H1 (cell line): ENCODE measurements at regions not wholly inside any gene's neighbourhood (a gene's known extent, or its start where the extent isn't known, plus 50 kb on each side); places are given as distances from the start of the nearest gene placed in this dataset.

ENCODE experiments used
- CTCF ChIA-PET: fragments of 300-600 bp; sonication (Branson Sonifier 250); formaldehyde crosslinking; loops from one replicate; lab custom pipeline; 2021; ENCODE audit not compliant: partially characterized antibody; lab: Charles Lee
- POLR2A ChIA-PET: fragments of 300-600 bp; sonication (Branson Sonifier 250); formaldehyde crosslinking; loops from one replicate; lab custom pipeline; 2021; ENCODE audit warnings: inconsistent platforms; ENCODE audit not compliant: partially characterized antibody; lab: Charles Lee
- DNase-seq, 2 experiments: peaks; one replicate each; pipeline versions ENCODE4 v3.0.0 to v3.0.0-alpha.2; 2010 to 2022; ENCODE audit warnings: low spot score in 2 of 2, low read depth in 1 of 2, mixed read lengths in 1 of 2
- FAIRE-seq: peaks from 2 replicates; lab custom pipeline; 2011; peaks lifted over from hg19 to GRCh38; lab: Jason Lieb, UNC
- H2AFZ ChIP-seq: 2 replicates; pipeline ENCODE4 v1.8.1; 2012; ENCODE audit warnings: low read length, inconsistent platforms
- H2AK5ac ChIP-seq: 2 replicates; pipeline ENCODE4 v1.6.1; 2013; ENCODE audit warnings: low read depth, low read length
- H2BK120ac ChIP-seq: replicated peaks from 2 replicates; pipeline ENCODE3; 2013; ENCODE audit warnings: low read depth, low read length, inconsistent platforms
- H2BK12ac ChIP-seq: 2 replicates; pipeline ENCODE4 v1.6.1; 2013; ENCODE audit warnings: low read depth, low read length
- H2BK15ac ChIP-seq: 2 replicates; pipeline ENCODE4 v1.6.1; 2013; ENCODE audit warnings: low read length
- H2BK20ac ChIP-seq: 2 replicates; pipeline ENCODE4 v1.6.1; 2013; ENCODE audit warnings: low read length
- H2BK5ac ChIP-seq: 2 replicates; pipeline ENCODE4 v1.6.1; 2013; ENCODE audit warnings: low read depth, low read length
- H3K14ac ChIP-seq: 2 replicates; pipeline ENCODE4 v1.6.1; 2013; ENCODE audit warnings: inconsistent platforms; ENCODE audit not compliant: insufficient read length
- H3K18ac ChIP-seq: 2 replicates; pipeline ENCODE4 v1.6.1; 2013; ENCODE audit warnings: low read length; ENCODE audit errors: extremely low read depth
- H3K23ac ChIP-seq: 2 replicates; pipeline ENCODE4 v1.6.1; 2013; ENCODE audit warnings: inconsistent platforms; ENCODE audit not compliant: insufficient read length
- H3K23me2 ChIP-seq: 2 replicates; pipeline ENCODE4 v1.6.1; 2013; ENCODE audit warnings: low read depth, low read length
- H3K27ac ChIP-seq: 2 replicates; pipeline ENCODE4 v1.6.1; 2011; ENCODE audit warnings: low read depth, low read length, inconsistent platforms
- H3K27me3 ChIP-seq, 4 experiments: replicated peaks in 1 of 4; 1 replicate in 1 of 4; 2 replicates in 3 of 4; pipeline versions ENCODE4 v1.6.1 to v1.8.1; 2011 to 2013; ENCODE audit warnings: low read length in 3 of 4, mild to moderate bottlenecking in 3 of 4, inconsistent platforms in 2 of 4, mixed read lengths in 2 of 4, moderate library complexity in 1 of 4; ENCODE audit not compliant: control insufficient read depth in 3 of 4, insufficient read depth in 3 of 4; ENCODE audit errors: extremely low read depth in 1 of 4
- H3K36me3 ChIP-seq, 4 experiments: 2 replicates each; pipeline versions ENCODE4 v1.6.1 to v1.8.1; 2011 to 2013; ENCODE audit warnings: mild to moderate bottlenecking in 4 of 4, low read length in 3 of 4, moderate library complexity in 2 of 4, control low read depth in 1 of 4, inconsistent platforms in 1 of 4; ENCODE audit not compliant: insufficient read depth in 4 of 4, control insufficient read depth in 2 of 4
- H3K4ac ChIP-seq: replicated peaks from 2 replicates; pipeline ENCODE3; 2013; ENCODE audit warnings: low read length, low read depth, mixed read lengths, inconsistent platforms; ENCODE audit not compliant: insufficient read length
- H3K4me1 ChIP-seq, 4 experiments: replicated peaks in 1 of 4; 1 replicate in 1 of 4; 2 replicates in 3 of 4; pipeline versions ENCODE4 v1.6.1 to v1.8.1; 2011 to 2013; ENCODE audit warnings: low read length in 3 of 4, inconsistent platforms in 2 of 4, mixed read lengths in 1 of 4; ENCODE audit not compliant: insufficient read depth in 4 of 4, control insufficient read depth in 3 of 4
- H3K4me2 ChIP-seq, 2 experiments: 2 replicates each; pipeline versions ENCODE4 v1.6.1 to v1.8.1; 2011 to 2013; ENCODE audit warnings: low read depth in 2 of 2, low read length in 2 of 2, control low read depth in 1 of 2, inconsistent platforms in 1 of 2, mild to moderate bottlenecking in 1 of 2; ENCODE audit not compliant: insufficient read depth in 1 of 2
- H3K4me3 ChIP-seq, 4 experiments: fragments of 200-600, 300-600 bp in 1 of 4; sonication (generic), shearing (Covaris generic), sonication (Bioruptor Twin) in 1 of 4; 2 replicates each; pipeline versions ENCODE4 v1.5.1 to v1.8.1; 2011 to 2016; ENCODE audit warnings: low read length in 4 of 4, low read depth in 3 of 4, control low read depth in 2 of 4, inconsistent platforms in 2 of 4, mild to moderate bottlenecking in 2 of 4, mixed read lengths in 1 of 4, moderate library complexity in 1 of 4; ENCODE audit not compliant: insufficient read depth in 2 of 4; ENCODE audit errors: extremely low read depth in 1 of 4
- H3K56ac ChIP-seq: replicated peaks from 2 replicates; pipeline ENCODE3; 2013; ENCODE audit warnings: low read depth, mild to moderate bottlenecking, mixed read lengths, low read length, inconsistent platforms; ENCODE audit not compliant: insufficient read length
- H3K79me1 ChIP-seq: 2 replicates; pipeline ENCODE4 v1.6.1; 2013; ENCODE audit warnings: low read depth, low read length, control low read depth
- H3K79me2 ChIP-seq, 2 experiments: 2 replicates each; pipeline versions ENCODE4 v1.6.1 to v1.8.1; 2012 to 2013; ENCODE audit warnings: low read length in 2 of 2, mild to moderate bottlenecking in 2 of 2, inconsistent platforms in 1 of 2; ENCODE audit not compliant: insufficient read depth in 2 of 2, control insufficient read depth in 1 of 2
- H3K9ac ChIP-seq, 4 experiments: replicated peaks in 1 of 4; 1 replicate in 1 of 4; 2 replicates in 3 of 4; pipeline versions ENCODE4 v1.6.1 to v1.8.1; 2011 to 2013; ENCODE audit warnings: low read depth in 3 of 4, low read length in 3 of 4, control low read depth in 2 of 4, mild to moderate bottlenecking in 2 of 4, moderate library complexity in 2 of 4, inconsistent platforms in 1 of 4; ENCODE audit errors: extremely low read depth in 1 of 4
- H3K9me3 ChIP-seq, 2 experiments: 2 replicates each; pipeline versions ENCODE4 v1.6.1 to v1.8.1; 2012 to 2013; ENCODE audit warnings: mild to moderate bottlenecking in 2 of 2, moderate library complexity in 2 of 2, control low read depth in 1 of 2, inconsistent platforms in 1 of 2, low read depth in 1 of 2, low read length in 1 of 2, mixed read lengths in 1 of 2; ENCODE audit not compliant: insufficient read depth in 2 of 2
- H4K20me1 ChIP-seq, 2 experiments: replicated peaks in 1 of 2; 2 replicates each; pipeline versions ENCODE3 to v1.8.1; 2011 to 2013; ENCODE audit warnings: inconsistent platforms in 2 of 2, low read length in 2 of 2, mild to moderate bottlenecking in 1 of 2; ENCODE audit not compliant: insufficient read depth in 2 of 2, control insufficient read depth in 1 of 2
- H4K5ac ChIP-seq: 2 replicates; pipeline ENCODE4 v1.6.1; 2013; ENCODE audit warnings: low read length, low read depth, mixed read lengths, inconsistent platforms; ENCODE audit not compliant: insufficient read length
- H4K8ac ChIP-seq: 2 replicates; pipeline ENCODE4 v1.8.0; 2013; ENCODE audit warnings: mild to moderate bottlenecking, moderate library complexity, low read length, inconsistent platforms; ENCODE audit not compliant: insufficient read depth; ENCODE audit errors: extremely low read depth
- H4K91ac ChIP-seq: replicated peaks from 2 replicates; pipeline ENCODE3; 2013; ENCODE audit warnings: low read length, mixed read lengths, inconsistent platforms; ENCODE audit not compliant: insufficient read length
- WGBS, 2 experiments: shearing (Covaris generic) in 1 of 2; methylation state at CpG; one replicate each; pipeline versions ENCODE4 v1.1.6 to v1.1.7; 2013 to 2015; ENCODE audit warnings: low lambda C conversion rate in 2 of 2, mixed read lengths in 2 of 2, inconsistent platforms in 1 of 2, low coverage in 1 of 2, missing lambda C conversion rate in 1 of 2; ENCODE audit not compliant: insufficient replicate concordance in 2 of 2, insufficient coverage in 1 of 2, insufficient read length in 1 of 2; ENCODE audit errors: extremely low coverage in 1 of 2, missing lambda C conversion rate in 1 of 2; 5-methylcytosine and 5-hydroxymethylcytosine counted together

DNA sequence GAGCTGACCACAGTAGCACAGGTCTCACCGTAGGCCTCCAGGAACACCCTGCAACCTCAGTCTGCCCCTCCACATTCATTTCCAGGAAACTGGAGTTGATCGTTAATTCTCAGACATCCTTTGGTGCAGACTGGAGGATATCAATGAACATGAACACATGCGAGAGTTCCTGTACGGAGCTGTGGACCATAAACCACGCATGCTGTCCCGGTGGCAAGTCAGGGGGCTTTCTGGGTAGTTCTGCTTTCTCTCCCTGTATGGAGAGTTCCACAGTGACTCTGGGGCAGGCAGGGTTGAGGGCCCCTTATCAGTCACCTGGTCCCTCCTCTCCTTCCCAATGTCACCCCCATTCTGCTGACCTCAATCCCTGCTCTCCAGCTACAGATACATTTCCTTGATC, 55.5 kb upstream of the URI1 start:
- H2AFZ ChIP-seq: 0 out of 2 replicates have a peak overlapping the region, but pooled peaks have one; percentile 1
- H3K27ac ChIP-seq: no peak overlapping the region
- H3K18ac ChIP-seq: no peak overlapping the region
- H3K14ac ChIP-seq: no peak overlapping the region
- no peak overlapping the region for H3K23ac ChIP-seq
- no peak overlapping the region for H2BK5ac ChIP-seq
- 94% methylated on average over 6 of the region's 6 CpGs; no CpG with 5 or more reads in 1 of the 2 experiments for WGBS, 2 experiments
- H2BK12ac ChIP-seq: no peak overlapping the region
- no peak overlapping the region for H3K4ac ChIP-seq
- no peak overlapping the region for H3K9ac ChIP-seq
- no peak overlapping the region for H2AK5ac ChIP-seq
- H3K23me2 ChIP-seq: peaks cover 5% of the 10 kb centered on the region; the same call in 1 of the 2 replicates
- no peak for FAIRE-seq
- H4K20me1 ChIP-seq: no peaks in the 10 kb centered on the region
- no peak overlapping the region for H2BK15ac ChIP-seq
- H4K5ac ChIP-seq: no peak overlapping the region
- H3K79me2 ChIP-seq: no peaks in the 10 kb centered on the region
- H4K91ac ChIP-seq: no peak overlapping the region
- H2BK20ac ChIP-seq: no peak overlapping the region
- H3K4me3 ChIP-seq: no peak overlapping the region
- ChIA-PET POLR2A (no interaction called here), CTCF (interaction anchor here (0.6 to 2.6 kb wide), 3 partner anchors 14 to 60 kb away, joined by 4 to 9 read pairs (median 6); no protein-coding TSS in a partner anchor)
- H3K27me3 ChIP-seq: no peaks in the 10 kb centered on the region
- no peak for DNase-seq
- H3K4me2 ChIP-seq: no peak overlapping the region
- H3K36me3 ChIP-seq: no peaks in the 10 kb centered on the region
- H4K8ac ChIP-seq: no peak overlapping the region
- no peaks in the 10 kb centered on the region for H3K79me1 ChIP-seq
- no peaks in the 10 kb centered on the region for H3K9me3 ChIP-seq
- H3K4me1 ChIP-seq: peaks cover 0 to 8% (median 1%) of the 10 kb centered on the region in 4 experiments; a peak in 3 of 7 replicates
- H3K56ac ChIP-seq: no peak overlapping the region
- no peak overlapping the region for H2BK120ac ChIP-seq
